ENCODE measurements at regions not wholly inside any gene's neighbourhood (a gene's known extent, or its start where the extent isn't known, plus 50 kb on each side); places are given as distances from the start of the nearest gene placed in this dataset.

- H3K4me3 Mint-ChIP-seq: no peak overlapping the region
- intact Hi-C loops (cut with micrococcal nuclease): no loop called here
- WGBS (ENCODE audit: insufficient coverage): 85% methylated on average over 12 of the region's 12 CpGs
- H3K9me3 Mint-ChIP-seq: no peaks in the 10 kb centered on the region
- no peak overlapping the region for H3K4me3 ChIP-seq (ENCODE audit: low read length)
- H3K4me1 ChIP-seq (ENCODE audit: control insufficient read depth, insufficient read depth, low read length): no peaks in the 10 kb centered on the region
- no peaks in the 10 kb centered on the region for H3K27me3 ChIP-seq (ENCODE audit: control insufficient read depth, insufficient read depth, low read length)
- H3K36me3 ChIP-seq (ENCODE audit: control insufficient read depth, insufficient read depth, low read length): no peaks in the 10 kb centered on the region
- TF ChIP-seq CTCF (IDR thresholded peaks at IDR 0.05): no peak
- H3K4me1 Mint-ChIP-seq: no peaks in the 10 kb centered on the region
- no peak for DNase-seq
- H3K27me3 Mint-ChIP-seq (ENCODE audit: low read depth in 2 of 2): peaks cover 3 to 7% of the 10 kb centered on the region in 2 donors
- H3K9me3 ChIP-seq (ENCODE audit: control insufficient read depth, insufficient read depth, low read length): no peaks in the 10 kb centered on the region
- H3K27ac ChIP-seq (ENCODE audit: low read length): no peak overlapping the region
- no peak overlapping the region for H3K27ac Mint-ChIP-seq
- no peak for ATAC-seq
- H3K36me3 Mint-ChIP-seq: no peaks in the 10 kb centered on the region
These were observed 118.8 kb downstream of the BOD1 start for GRCh38 chr5:173497685-173498084.

- Histone ChIP-seq H3K27me3 (ENCODE audit: control insufficient read depth, insufficient read depth, low read length) (no peaks in the 10 kb centered on the region), H3K9me3 (ENCODE audit: control insufficient read depth, insufficient read depth, low read length) (no peaks in the 10 kb centered on the region), H3K4me1 (ENCODE audit: control insufficient read depth, insufficient read depth, low read length) (no peaks in the 10 kb centered on the region), H3K27ac (ENCODE audit: low read length) (no peak overlapping the region), H3K4me3 (ENCODE audit: low read length) (no peak overlapping the region), H3K36me3 (ENCODE audit: control insufficient read depth, insufficient read depth, low read length) (no peaks in the 10 kb centered on the region)
- DNase-seq (no peak), ATAC-seq (no peak)
- no peak overlapping the region for H3K4me3 Mint-ChIP-seq
- no peak overlapping the region for H3K27ac Mint-ChIP-seq
- no peaks in the 10 kb centered on the region for H3K4me1 Mint-ChIP-seq
- WGBS (ENCODE audit: insufficient coverage): 91% methylated on average over 5 of the region's 6 CpGs
- intact Hi-C loops (cut with micrococcal nuclease): no loop called here
- peaks cover 3 to 7% of the 10 kb centered on the region in 2 donors for H3K27me3 Mint-ChIP-seq (ENCODE audit: low read depth in 2 of 2)
- no peaks in the 10 kb centered on the region for H3K36me3 Mint-ChIP-seq
- H3K9me3 Mint-ChIP-seq: no peaks in the 10 kb centered on the region
- TF ChIP-seq CTCF (IDR thresholded peaks at IDR 0.05): no peak
These were observed 119.6 kb downstream of the BOD1 start for GRCh38 chr5:173496883-173497255.

DNA sequence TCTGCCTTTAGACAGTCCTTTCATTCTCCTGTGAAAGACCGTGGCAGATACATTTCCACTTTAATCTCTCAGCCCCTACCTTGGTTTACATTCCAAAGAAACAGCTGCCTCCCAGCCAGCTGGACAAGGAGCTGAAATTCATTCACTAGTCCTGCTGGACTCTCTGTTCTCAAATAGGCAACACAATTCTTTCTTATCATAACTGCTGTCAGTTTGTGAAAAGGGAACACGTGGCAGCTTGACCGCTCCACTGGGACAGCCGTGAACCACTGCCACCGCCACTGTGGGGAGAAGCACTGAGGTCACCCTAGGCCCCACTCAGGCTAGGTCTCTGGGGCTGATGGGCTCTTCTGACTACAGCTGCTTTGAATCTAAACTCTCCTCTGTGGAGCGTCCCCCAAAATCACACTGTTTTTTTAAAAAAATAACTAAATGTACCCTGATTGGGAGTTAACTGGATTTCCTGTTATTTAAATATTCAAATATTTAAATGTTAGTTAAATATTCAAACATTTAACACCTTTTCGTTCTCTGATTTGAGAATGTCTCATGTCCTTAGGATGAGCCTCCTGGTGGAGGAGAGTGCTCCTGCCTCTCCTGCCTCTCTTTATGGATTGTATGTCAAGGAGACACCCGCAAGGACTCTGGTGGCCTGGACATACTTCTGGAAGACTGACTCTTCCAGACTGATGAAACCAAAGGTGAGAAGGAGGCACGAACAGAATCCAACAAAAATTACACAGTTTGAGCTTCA lies 120.1 kb downstream of the BOD1 start:
- no peaks in the 10 kb centered on the region for H3K4me1 Mint-ChIP-seq
- H3K4me3 ChIP-seq (ENCODE audit: low read length): no peak overlapping the region
- H3K27ac Mint-ChIP-seq: no peak overlapping the region
- no peak overlapping the region for H3K27ac ChIP-seq (ENCODE audit: low read length)
- peaks cover 3 to 7% of the 10 kb centered on the region in 2 donors for H3K27me3 Mint-ChIP-seq (ENCODE audit: low read depth in 2 of 2)
- no peak overlapping the region for H3K4me3 Mint-ChIP-seq
- no peaks in the 10 kb centered on the region for H3K36me3 Mint-ChIP-seq
- H3K36me3 ChIP-seq (ENCODE audit: control insufficient read depth, insufficient read depth, low read length): no peaks in the 10 kb centered on the region
- 80% methylated on average over 7 of the region's 9 CpGs for WGBS (ENCODE audit: insufficient coverage)
- no peaks in the 10 kb centered on the region for H3K27me3 ChIP-seq (ENCODE audit: control insufficient read depth, insufficient read depth, low read length)
- intact Hi-C loops (cut with micrococcal nuclease): no loop called here
- no peaks in the 10 kb centered on the region for H3K4me1 ChIP-seq (ENCODE audit: control insufficient read depth, insufficient read depth, low read length)
- H3K9me3 Mint-ChIP-seq: no peaks in the 10 kb centered on the region
- no peaks in the 10 kb centered on the region for H3K9me3 ChIP-seq (ENCODE audit: control insufficient read depth, insufficient read depth, low read length)
- DNase-seq: no peak
- ATAC-seq: no peak
- TF ChIP-seq CTCF (IDR thresholded peaks at IDR 0.05): no peak
